HG03159 (cell line): ENCODE measurements at regions not wholly inside any gene's neighbourhood (a gene's known extent, or its start where the extent isn't known, plus 50 kb on each side); places are given as distances from the start of the nearest gene placed in this dataset.

Source experiments
- ATAC-seq: cut with Tn5 transposase; IDR thresholded peaks from one replicate; pipeline ENCODE4 v1.9.1; 2021; ENCODE audit warnings: mild to moderate bottlenecking, moderate library complexity; ENCODE audit not compliant: unreplicated experiment

- ATAC-seq: no peak
Measured at GRCh38 chr4:43242606-43243005, 350.1 kb downstream of the GRXCR1 start.

- ATAC-seq: no peak
Measured at GRCh38 chr4:43243433-43244116, 351.1 kb downstream of the GRXCR1 start.

- peak; percentile 98 for ATAC-seq
Measured at GRCh38 chr4:43244688-43245382, 352.3 kb downstream of the GRXCR1 start.

- ATAC-seq: no peak
Measured at GRCh38 chr4:43251841-43252240, 359.3 kb downstream of the GRXCR1 start.

- ATAC-seq: no peak
Measured at GRCh38 chr4:43253541-43253940, 361.0 kb downstream of the GRXCR1 start.

GRCh38 chr4:43264730-43265129 is 372.2 kb downstream of the GRXCR1 start:
- ATAC-seq: no peak

GRCh38 chr4:43271946-43272345 is 379.4 kb downstream of the GRXCR1 start:
- ATAC-seq: no peak

GRCh38 chr4:43274376-43274775 is 381.9 kb downstream of the GRXCR1 start:
- ATAC-seq: no peak

- ATAC-seq: no peak
Measured at GRCh38 chr4:43275779-43276178, 383.3 kb downstream of the GRXCR1 start.

GRCh38 chr4:43276321-43276720 is 383.8 kb downstream of the GRXCR1 start:
- no peak for ATAC-seq

GRCh38 chr4:43277003-43277402 is 384.5 kb downstream of the GRXCR1 start:
- no peak for ATAC-seq

GRCh38 chr4:43282534-43282933 is 390.0 kb downstream of the GRXCR1 start:
- ATAC-seq: no peak

- ATAC-seq: no peak
Measured at GRCh38 chr4:43286137-43286536, 393.6 kb downstream of the GRXCR1 start.

GRCh38 chr4:43296946-43297528 is 404.5 kb downstream of the GRXCR1 start:
- no peak for ATAC-seq

GRCh38 chr4:43316813-43317212 is 424.3 kb downstream of the GRXCR1 start:
- no peak for ATAC-seq

GRCh38 chr4:43325220-43325967 is 432.9 kb downstream of the GRXCR1 start:
- ATAC-seq: peak; percentile 35

GRCh38 chr4:43330288-43330687 is 437.8 kb downstream of the GRXCR1 start:
- ATAC-seq: no peak

GRCh38 chr4:43331226-43332051 is 438.9 kb downstream of the GRXCR1 start:
- ATAC-seq: no peak

- no peak for ATAC-seq
Measured at GRCh38 chr4:43332052-43332425, 439.5 kb downstream of the GRXCR1 start.

- ATAC-seq: no peak
Measured at GRCh38 chr4:43337707-43338106, 445.2 kb downstream of the GRXCR1 start.

GRCh38 chr4:43339435-43339834 is 446.9 kb downstream of the GRXCR1 start:
- no peak for ATAC-seq
